Kidney (tissue), 13 donors: ENCODE measurements at regions not wholly inside any gene's neighbourhood (a gene's known extent, or its start where the extent isn't known, plus 50 kb on each side); places are given as distances from the start of the nearest gene placed in this dataset.

Source experiments
- DNase-seq, 5 donors: peaks; one replicate each; pipeline ENCODE4 v3.0.0-alpha.2; 2013 to 2020
- FAIRE-seq: peaks from 2 replicates; lab custom pipeline; 2012; peaks lifted over from hg19 to GRCh38; lab: Jason Lieb, UNC
- H3K27ac ChIP-seq, 2 donors: one replicate each; pipeline ENCODE4 v1.7.0; 2013; ENCODE audit warnings: low read depth in 2 of 2, low read length in 2 of 2, inconsistent platforms in 1 of 2
- H3K27me3 ChIP-seq: one replicate; pipeline ENCODE4 v1.7.1; 2013; ENCODE audit warnings: low read length, inconsistent platforms; ENCODE audit not compliant: control insufficient read depth, insufficient read depth
- H3K36me3 ChIP-seq, 3 donors: one replicate each; pipeline versions ENCODE4 v1.7.0 to v1.7.1; 2013; ENCODE audit warnings: low read length in 3 of 3, control low read depth in 1 of 3, inconsistent platforms in 1 of 3; ENCODE audit not compliant: insufficient read depth in 3 of 3, control insufficient read depth in 2 of 3
- H3K4me1 ChIP-seq, 3 donors: one replicate each; pipeline versions ENCODE4 v1.7.0 to v1.7.1; 2013; ENCODE audit warnings: low read length in 3 of 3, inconsistent platforms in 1 of 3, low read depth in 1 of 3; ENCODE audit not compliant: control insufficient read depth in 2 of 3, insufficient read depth in 2 of 3
- H3K4me3 ChIP-seq, 3 donors: one replicate each; pipeline versions ENCODE4 v1.7.0 to v1.8.1; 2013; ENCODE audit warnings: low read length in 3 of 3, control low read depth in 1 of 3, inconsistent platforms in 1 of 3
- H3K9ac ChIP-seq, 3 donors: one replicate each; pipeline versions ENCODE4 v1.7.0 to v1.7.1; 2013; ENCODE audit warnings: low read length in 3 of 3, control low read depth in 1 of 3, inconsistent platforms in 1 of 3
- H3K9me3 ChIP-seq, 3 donors: one replicate each; pipeline versions ENCODE4 v1.7.0 to v1.7.1; 2013; ENCODE audit warnings: low read length in 3 of 3, control low read depth in 1 of 3, inconsistent platforms in 1 of 3; ENCODE audit not compliant: control insufficient read depth in 2 of 3, insufficient read depth in 1 of 3
- CTCF ChIP-seq: IDR thresholded peaks from 3 replicates; pipeline ENCODE4 v1.5.1; 2012; ENCODE audit warnings: mild to moderate bottlenecking, moderate library complexity, borderline replicate concordance; ENCODE audit not compliant: insufficient read depth; ENCODE audit errors: extremely low read depth
- intact Hi-C: fragments of 100-400 bp; cut with DNase I; formaldehyde crosslinking; loops from one replicate; pipeline ENCODE4 v1.11.1; 2022
- donor health status: control.
- donor health status: control.
- donor health status: control.
- donor health status: control.
- donor health status: control.
- donor health status: DM: yes; HTN: yes; CAD: no.
- donor health status: Normal renal cell carcinoma (clear cell type).

- H3K9me3 ChIP-seq, result no peaks in the 10 kb centered on the region
- no peak for FAIRE-seq
- H3K4me1 ChIP-seq, result no peaks in the 10 kb centered on the region
- no peak overlapping the region for H3K4me3 ChIP-seq
- no peak for TF ChIP-seq CTCF
- no peaks in the 10 kb centered on the region for H3K36me3 ChIP-seq
- no peaks in the 10 kb centered on the region for H3K27me3 ChIP-seq
- DNase-seq, result no peak
- intact Hi-C loops, result no loop called here
- H3K27ac ChIP-seq, result no peak overlapping the region
- H3K9ac ChIP-seq, result no peak overlapping the region
These were observed 220.7 kb upstream of the CADM2 start for GRCh38 chr3:84738086-84738485.

- no peak for FAIRE-seq
- H3K27me3 ChIP-seq, result no peaks in the 10 kb centered on the region
These were observed 215.8 kb upstream of the CADM2 start for GRCh38 chr3:84742915-84743425.

GRCh38 chr3:84744130-84744529 lies 214.7 kb upstream of the CADM2 start:
- no peaks in the 10 kb centered on the region for H3K9me3 ChIP-seq
- DNase-seq (no peak), FAIRE-seq (no peak)
- H3K36me3 ChIP-seq, result no peaks in the 10 kb centered on the region
- H3K4me3 ChIP-seq, result no peak overlapping the region
- no peak overlapping the region for H3K27ac ChIP-seq
- no peak overlapping the region for H3K9ac ChIP-seq
- H3K4me1 ChIP-seq, result no peaks in the 10 kb centered on the region
- intact Hi-C loops, result no loop called here
- TF ChIP-seq CTCF, result no peak
- no peaks in the 10 kb centered on the region for H3K27me3 ChIP-seq

More at GRCh38 chr3:84742915-84743425, 215.8 kb upstream of the CADM2 start:
- DNase-seq, result no peak
- Histone ChIP-seq H3K9ac (no peak overlapping the region), H3K27ac (no peak overlapping the region), H3K4me1 (no peaks in the 10 kb centered on the region), H3K36me3 (no peaks in the 10 kb centered on the region), H3K4me3 (no peak overlapping the region), H3K9me3 (no peaks in the 10 kb centered on the region)
- TF ChIP-seq CTCF, result no peak
- intact Hi-C loops, result no loop called here

- H3K27ac ChIP-seq, result no peak overlapping the region
- no peak for TF ChIP-seq CTCF
- peaks cover 0 to 3% (median 0%) of the 10 kb centered on the region in 3 donors for H3K9me3 ChIP-seq
- no peaks in the 10 kb centered on the region for H3K36me3 ChIP-seq
- H3K9ac ChIP-seq, result no peak overlapping the region
- DNase-seq (no peak), FAIRE-seq (no peak)
- no peaks in the 10 kb centered on the region for H3K4me1 ChIP-seq
- no peak overlapping the region for H3K4me3 ChIP-seq
- no peaks in the 10 kb centered on the region for H3K27me3 ChIP-seq
- intact Hi-C loops, result no loop called here
These were observed 202.9 kb upstream of the CADM2 start for GRCh38 chr3:84755860-84756259.
